ENCODE measurements at regions not wholly inside any gene's neighbourhood (a gene's known extent, or its start where the extent isn't known, plus 50 kb on each side); places are given as distances from the start of the nearest gene placed in this dataset.

- H3K4me3 ChIP-seq = no peak overlapping the region
- H3K4me1 ChIP-seq = peaks cover 5 to 13% (median 7%) of the 10 kb centered on the region in 4 donors
- no peak overlapping the region for H3K27ac ChIP-seq (replicated peaks in 1 of 4)
- WGBS = 60% methylated on average over 8 of the region's 8 CpGs
- TF ChIP-seq POLR2AphosphoS5 (IDR thresholded peaks at IDR 0.05) (no peak), POLR2A (IDR thresholded peaks at IDR 0.05; ENCODE audit: low read depth) (no peak), EP300 (IDR thresholded peaks at IDR 0.05) (no peak)
- TF ChIP-seq, protein P1, sequence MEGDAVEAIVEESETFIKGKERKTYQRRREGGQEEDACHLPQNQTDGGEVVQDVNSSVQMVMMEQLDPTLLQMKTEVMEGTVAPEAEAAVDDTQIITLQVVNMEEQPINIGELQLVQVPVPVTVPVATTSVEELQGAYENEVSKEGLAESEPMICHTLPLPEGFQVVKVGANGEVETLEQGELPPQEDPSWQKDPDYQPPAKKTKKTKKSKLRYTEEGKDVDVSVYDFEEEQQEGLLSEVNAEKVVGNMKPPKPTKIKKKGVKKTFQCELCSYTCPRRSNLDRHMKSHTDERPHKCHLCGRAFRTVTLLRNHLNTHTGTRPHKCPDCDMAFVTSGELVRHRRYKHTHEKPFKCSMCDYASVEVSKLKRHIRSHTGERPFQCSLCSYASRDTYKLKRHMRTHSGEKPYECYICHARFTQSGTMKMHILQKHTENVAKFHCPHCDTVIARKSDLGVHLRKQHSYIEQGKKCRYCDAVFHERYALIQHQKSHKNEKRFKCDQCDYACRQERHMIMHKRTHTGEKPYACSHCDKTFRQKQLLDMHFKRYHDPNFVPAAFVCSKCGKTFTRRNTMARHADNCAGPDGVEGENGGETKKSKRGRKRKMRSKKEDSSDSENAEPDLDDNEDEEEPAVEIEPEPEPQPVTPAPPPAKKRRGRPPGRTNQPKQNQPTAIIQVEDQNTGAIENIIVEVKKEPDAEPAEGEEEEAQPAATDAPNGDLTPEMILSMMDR (IDR thresholded peaks at IDR 0.05) = no peak
- no peaks in the 10 kb centered on the region for H3K27me3 ChIP-seq
- H3K9me3 ChIP-seq = no peaks in the 10 kb centered on the region
- H3K36me3 ChIP-seq = no peaks in the 10 kb centered on the region
- peak; percentile 42 for DNase-seq (ENCODE audit: extremely low spot score)
- intact Hi-C loops (cut with DNase I) = no loop called here
These were observed 61.1 kb upstream of the SLC22A16 start for GRCh38 chr6:110537208-110538123.

GRCh38 chr6:110534731-110535492 is 58.5 kb upstream of the SLC22A16 start:
- Histone ChIP-seq H3K9me3 (no peaks in the 10 kb centered on the region), H3K27ac (replicated peaks in 1 of 4) (no peak overlapping the region), H3K4me1 (peaks cover 4 to 13% (median 7%) of the 10 kb centered on the region in 4 donors), H3K4me3 (no peak overlapping the region), H3K27me3 (no peaks in the 10 kb centered on the region), H3K36me3 (no peaks in the 10 kb centered on the region)
- 48% methylated on average over 3 of the region's 3 CpGs for WGBS
- TF ChIP-seq POLR2AphosphoS5 (IDR thresholded peaks at IDR 0.05) (no peak), EP300 (IDR thresholded peaks at IDR 0.05) (no peak), POLR2A (IDR thresholded peaks at IDR 0.05; ENCODE audit: low read depth) (no peak)
- TF ChIP-seq, protein P1 (IDR thresholded peaks at IDR 0.05) = no peak
- peak; percentile 77 for DNase-seq (ENCODE audit: extremely low spot score)
- intact Hi-C loops (cut with DNase I) = no loop called here

DNA sequence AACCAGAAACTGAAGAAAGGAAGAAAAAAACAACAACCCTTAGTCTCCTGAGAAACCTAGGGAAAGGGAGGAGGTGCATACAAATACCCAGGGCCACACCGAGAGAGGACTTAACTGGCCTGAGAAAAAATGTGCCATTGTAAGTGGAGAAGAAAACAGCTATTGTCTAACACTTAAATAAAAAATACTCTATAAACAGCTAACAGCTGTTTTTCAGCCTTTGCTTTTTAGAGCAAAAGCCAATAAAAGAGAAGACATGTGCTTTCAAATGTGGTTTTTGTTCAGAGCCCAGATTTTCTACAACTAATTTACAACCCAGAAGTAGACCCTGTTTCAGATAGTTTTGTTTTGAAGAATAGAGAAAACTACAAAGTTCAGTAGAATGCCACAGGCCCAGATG is 56.0 kb upstream of the SLC22A16 start:
- Histone ChIP-seq H3K27ac (replicated peaks in 1 of 4) (no peak overlapping the region), H3K36me3 (no peaks in the 10 kb centered on the region), H3K4me3 (no peak overlapping the region), H3K27me3 (no peaks in the 10 kb centered on the region), H3K4me1 (peaks cover 8 to 20% (median 14%) of the 10 kb centered on the region in 4 donors), H3K9me3 (no peaks in the 10 kb centered on the region)
- TF ChIP-seq POLR2A (IDR thresholded peaks at IDR 0.05; ENCODE audit: low read depth) (no peak), EP300 (IDR thresholded peaks at IDR 0.05) (no peak), POLR2AphosphoS5 (IDR thresholded peaks at IDR 0.05) (no peak)
- TF ChIP-seq, protein P1 (IDR thresholded peaks at IDR 0.05) = no peak
- no peak for DNase-seq (ENCODE audit: extremely low spot score)
- intact Hi-C loops (cut with DNase I) = no loop called here
- WGBS = 71% methylated on average over 1 of the region's 1 CpG

DNA sequence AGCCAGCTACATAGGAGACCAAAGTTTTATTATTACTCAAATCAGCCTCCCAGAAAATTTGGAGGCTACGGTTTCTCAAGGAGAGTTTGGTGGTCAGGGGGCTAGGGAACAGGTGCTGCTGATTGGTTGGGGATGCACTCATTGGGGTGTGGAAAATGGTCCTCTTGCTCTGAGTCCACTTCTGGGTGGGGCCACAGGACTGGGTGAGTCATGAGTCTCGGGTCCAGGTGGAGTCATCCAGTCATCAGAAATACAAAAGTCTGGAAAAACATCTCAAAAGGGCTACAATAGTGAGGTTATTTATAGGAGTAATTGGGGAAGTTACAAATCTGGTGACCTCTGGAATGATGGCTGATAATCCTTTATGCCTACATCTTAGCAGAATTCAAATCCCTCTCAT is 54.3 kb upstream of the SLC22A16 start:
- H3K27ac ChIP-seq (replicated peaks in 1 of 4) = no peak overlapping the region
- H3K27me3 ChIP-seq = no peaks in the 10 kb centered on the region
- H3K4me1 ChIP-seq = peaks cover 3 to 10% (median 9%) of the 10 kb centered on the region in 4 donors
- H3K9me3 ChIP-seq = no peaks in the 10 kb centered on the region
- WGBS = 69% methylated on average over 2 of the region's 2 CpGs
- no peaks in the 10 kb centered on the region for H3K36me3 ChIP-seq
- intact Hi-C loops (cut with DNase I) = no loop called here
- TF ChIP-seq, protein P1 (IDR thresholded peaks at IDR 0.05) = no peak
- TF ChIP-seq POLR2AphosphoS5 (IDR thresholded peaks at IDR 0.05) (no peak), POLR2A (IDR thresholded peaks at IDR 0.05; ENCODE audit: low read depth) (no peak), EP300 (IDR thresholded peaks at IDR 0.05) (no peak)
- peak; percentile 34 for DNase-seq (ENCODE audit: extremely low spot score)
- H3K4me3 ChIP-seq = no peak overlapping the region

All from esophagus muscularis mucosa (tissue), 4 donors.